ENCODE measurements at regions not wholly inside any gene's neighbourhood (a gene's known extent, or its start where the extent isn't known, plus 50 kb on each side); places are given as distances from the start of the nearest gene placed in this dataset.
"Not testable (repeated sequence)": the region's sequence is repeated elsewhere in the genome, so short reads cannot be mapped to it uniquely, and the experiment has no call there.

DNA sequence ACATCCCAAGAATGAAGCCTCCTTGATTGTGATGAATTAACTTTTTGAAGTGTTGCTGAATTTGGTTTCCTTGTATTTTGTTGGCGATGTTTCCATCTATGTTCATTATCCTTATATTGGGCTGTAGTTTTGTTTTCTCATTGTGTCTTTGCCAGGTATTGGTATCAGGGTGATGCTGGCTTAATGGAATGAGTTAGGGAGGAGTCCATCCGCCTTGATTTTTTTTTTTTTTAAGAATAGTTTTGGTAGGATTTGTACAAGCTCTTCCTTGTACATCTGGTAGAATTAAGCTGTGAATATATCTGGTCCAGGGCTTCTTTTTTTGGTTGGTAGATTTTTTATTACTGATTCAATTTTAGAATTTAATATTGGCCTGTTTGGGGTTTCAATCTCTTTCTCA lies 166.1 kb upstream of the WDFY3 start:
- Histone ChIP-seq H3K4me3 (ENCODE audit: low read depth, low read length) (no peak overlapping the region), H3K27ac (ENCODE audit: low read depth, low read length) (no peak overlapping the region), H3K4me2 (ENCODE audit: low read length) (no peak overlapping the region), H3K14ac (ENCODE audit: low read length) (no peak overlapping the region), H4K12ac (ENCODE audit: low read depth, low read length) (no peak overlapping the region), H3K79me2 (ENCODE audit: control insufficient read depth, insufficient read depth, low read length, poor library complexity) (no peaks in the 10 kb centered on the region), H3K36me3 (ENCODE audit: control insufficient read depth in 1 of 2, insufficient read depth in 2 of 2, low read length in 2 of 2) (no peaks in the 10 kb centered on the region), H3K27me3 (ENCODE audit: insufficient read depth, low read length) (no peaks in the 10 kb centered on the region), H2BK5ac (ENCODE audit: low read depth, low read length, poor library complexity) (no peak overlapping the region), H4K91ac (ENCODE audit: low read depth, low read length) (no peak overlapping the region), H3K23ac (ENCODE audit: low read length) (no peak overlapping the region), H3K4ac (ENCODE audit: low read depth, low read length) (no peak overlapping the region), H2BK12ac (ENCODE audit: low read length) (no peak overlapping the region), H3K79me1 (ENCODE audit: low read length) (no peaks in the 10 kb centered on the region), H3K9me3 (ENCODE audit: insufficient read depth, low read depth, low read length) (no peaks in the 10 kb centered on the region), H2AFZ (ENCODE audit: insufficient read depth, low read length, poor library complexity) (no peak overlapping the region), H3K9ac (ENCODE audit: low read length) (no peak overlapping the region), H2BK120ac (ENCODE audit: insufficient read depth, low read length, poor library complexity) (no peak overlapping the region), H4K8ac (ENCODE audit: low read depth, low read length) (no peak overlapping the region), H3K4me1 (ENCODE audit: control insufficient read depth in 1 of 2, insufficient read depth in 2 of 2, low read length in 2 of 2) (peaks cover 3% of the 10 kb centered on the region in 2 experiments), H3K18ac (ENCODE audit: low read length) (no peak overlapping the region), H2AK5ac (ENCODE audit: low read length) (no peak overlapping the region)
- DNase-seq = no peak
- WGBS (ENCODE audit: extremely low coverage, insufficient coverage, insufficient read length) = no CpG with 5 or more reads among the region's 2 CpGs

- H3K9me3 ChIP-seq (ENCODE audit: insufficient read depth, low read depth, low read length); H3K23ac ChIP-seq (ENCODE audit: low read length); H3K4me3 ChIP-seq (ENCODE audit: low read depth, low read length); H3K4ac ChIP-seq (ENCODE audit: low read depth, low read length); H3K27me3 ChIP-seq (ENCODE audit: insufficient read depth, low read length); H3K4me1 ChIP-seq (ENCODE audit: control insufficient read depth in 1 of 2, insufficient read depth in 2 of 2, low read length in 2 of 2); H3K4me2 ChIP-seq (ENCODE audit: low read length); H2BK12ac ChIP-seq (ENCODE audit: low read length); H3K79me2 ChIP-seq (ENCODE audit: control insufficient read depth, insufficient read depth, low read length, poor library complexity); H4K12ac ChIP-seq (ENCODE audit: low read depth, low read length); H4K91ac ChIP-seq (ENCODE audit: low read depth, low read length); H3K36me3 ChIP-seq (ENCODE audit: control insufficient read depth in 1 of 2, insufficient read depth in 2 of 2, low read length in 2 of 2); H2AK5ac ChIP-seq (ENCODE audit: low read length); H4K8ac ChIP-seq (ENCODE audit: low read depth, low read length); H2AFZ ChIP-seq (ENCODE audit: insufficient read depth, low read length, poor library complexity); H3K18ac ChIP-seq (ENCODE audit: low read length); H3K14ac ChIP-seq (ENCODE audit: low read length); H2BK5ac ChIP-seq (ENCODE audit: low read depth, low read length, poor library complexity); DNase-seq; H3K9ac ChIP-seq (ENCODE audit: low read length); H3K27ac ChIP-seq (ENCODE audit: low read depth, low read length); H2BK120ac ChIP-seq (ENCODE audit: insufficient read depth, low read length, poor library complexity); H3K79me1 ChIP-seq (ENCODE audit: low read length): not testable (repeated sequence)
- WGBS (ENCODE audit: extremely low coverage, insufficient coverage, insufficient read length) = no CpG with 5 or more reads among the region's 3 CpGs
Observed at GRCh38 chr4:85139749-85140148, 173.3 kb upstream of the WDFY3 start.

DNA sequence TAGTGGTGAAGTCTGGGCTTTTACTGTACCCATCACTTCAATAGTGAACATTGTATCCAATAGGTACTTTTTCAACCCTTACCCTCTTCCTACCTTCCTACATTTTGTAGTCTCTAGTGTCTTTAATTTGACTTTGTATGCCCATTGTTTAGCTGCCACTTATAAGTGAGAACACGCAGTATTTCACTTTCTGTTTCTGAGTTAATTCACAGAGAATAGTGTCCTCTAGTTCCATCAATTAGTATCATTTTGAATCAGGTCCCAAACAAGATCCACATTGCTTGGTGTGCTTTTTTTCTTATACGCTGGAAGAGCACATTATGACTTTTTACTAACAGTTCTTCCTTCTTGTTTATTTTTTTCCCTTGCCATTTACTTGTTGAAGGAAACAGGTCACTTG lies 176.0 kb upstream of the WDFY3 start:
- Histone ChIP-seq H3K4me3 (ENCODE audit: low read depth, low read length) (no peak overlapping the region), H3K4me1 (ENCODE audit: control insufficient read depth in 1 of 2, insufficient read depth in 2 of 2, low read length in 2 of 2) (no peaks in the 10 kb centered on the region), H3K4ac (ENCODE audit: low read depth, low read length) (no peak overlapping the region), H2AFZ (ENCODE audit: insufficient read depth, low read length, poor library complexity) (no peak overlapping the region), H4K8ac (ENCODE audit: low read depth, low read length) (no peak overlapping the region), H3K27me3 (ENCODE audit: insufficient read depth, low read length) (no peaks in the 10 kb centered on the region), H3K18ac (ENCODE audit: low read length) (no peak overlapping the region), H3K14ac (ENCODE audit: low read length) (no peak overlapping the region), H4K12ac (ENCODE audit: low read depth, low read length) (no peak overlapping the region), H3K4me2 (ENCODE audit: low read length) (no peak overlapping the region), H3K27ac (ENCODE audit: low read depth, low read length) (no peak overlapping the region), H2AK5ac (ENCODE audit: low read length) (no peak overlapping the region), H2BK5ac (ENCODE audit: low read depth, low read length, poor library complexity) (no peak overlapping the region), H3K79me1 (ENCODE audit: low read length) (no peaks in the 10 kb centered on the region), H3K36me3 (ENCODE audit: control insufficient read depth in 1 of 2, insufficient read depth in 2 of 2, low read length in 2 of 2) (no peaks in the 10 kb centered on the region), H2BK120ac (ENCODE audit: insufficient read depth, low read length, poor library complexity) (no peak overlapping the region), H3K9ac (ENCODE audit: low read length) (no peak overlapping the region), H3K9me3 (ENCODE audit: insufficient read depth, low read depth, low read length) (no peaks in the 10 kb centered on the region), H3K23ac (ENCODE audit: low read length) (no peak overlapping the region), H4K91ac (ENCODE audit: low read depth, low read length) (no peak overlapping the region), H3K79me2 (ENCODE audit: control insufficient read depth, insufficient read depth, low read length, poor library complexity) (no peaks in the 10 kb centered on the region), H2BK12ac (ENCODE audit: low read length) (no peak overlapping the region)
- no peak for DNase-seq
- no CpG with 5 or more reads among the region's 2 CpGs for WGBS (ENCODE audit: extremely low coverage, insufficient coverage, insufficient read length)

DNA sequence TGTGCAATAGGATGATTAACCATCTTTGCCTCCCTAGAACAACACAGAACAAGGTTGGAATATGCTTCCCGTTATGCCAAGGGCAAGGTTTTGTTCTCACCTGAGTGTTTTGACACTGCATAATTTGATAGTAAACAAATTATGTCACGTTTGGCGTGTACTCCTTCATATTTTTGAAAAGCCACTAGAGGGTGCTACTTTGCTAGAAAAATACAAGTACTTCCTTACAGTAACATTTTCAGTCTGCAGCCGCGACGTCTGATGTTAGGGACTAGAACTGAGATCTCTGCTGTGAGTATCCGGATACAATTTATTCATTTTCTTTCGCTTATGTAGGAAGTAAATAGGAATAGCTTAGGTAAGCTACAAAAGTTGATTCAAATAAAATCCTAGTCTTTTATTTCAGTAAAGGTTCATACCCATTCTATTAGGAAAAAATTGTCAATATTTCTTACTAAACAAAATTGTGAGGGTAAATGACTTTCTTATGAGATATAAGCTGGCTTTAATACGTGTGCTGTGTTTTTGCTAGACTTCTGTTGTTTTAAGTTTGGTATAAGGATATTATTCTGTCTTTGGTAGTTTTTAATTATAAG lies 181.1 kb upstream of the WDFY3 start:
- Histone ChIP-seq H3K27ac (ENCODE audit: low read depth, low read length) (no peak overlapping the region), H3K4me3 (ENCODE audit: low read depth, low read length) (no peak overlapping the region), H3K79me1 (ENCODE audit: low read length) (no peaks in the 10 kb centered on the region), H3K79me2 (ENCODE audit: control insufficient read depth, insufficient read depth, low read length, poor library complexity) (no peaks in the 10 kb centered on the region), H3K4me2 (ENCODE audit: low read length) (no peak overlapping the region), H2BK120ac (ENCODE audit: insufficient read depth, low read length, poor library complexity) (no peak overlapping the region), H2AFZ (ENCODE audit: insufficient read depth, low read length, poor library complexity) (no peak overlapping the region), H2AK5ac (ENCODE audit: low read length) (no peak overlapping the region), H3K23ac (ENCODE audit: low read length) (no peak overlapping the region), H2BK5ac (ENCODE audit: low read depth, low read length, poor library complexity) (no peak overlapping the region), H4K12ac (ENCODE audit: low read depth, low read length) (no peak overlapping the region), H2BK12ac (ENCODE audit: low read length) (no peak overlapping the region), H3K14ac (ENCODE audit: low read length) (no peak overlapping the region), H3K4me1 (ENCODE audit: control insufficient read depth in 1 of 2, insufficient read depth in 2 of 2, low read length in 2 of 2) (no peaks in the 10 kb centered on the region), H3K18ac (ENCODE audit: low read length) (no peak overlapping the region), H4K91ac (ENCODE audit: low read depth, low read length) (no peak overlapping the region), H3K4ac (ENCODE audit: low read depth, low read length) (no peak overlapping the region), H3K27me3 (ENCODE audit: insufficient read depth, low read length) (no peaks in the 10 kb centered on the region), H3K9ac (ENCODE audit: low read length) (no peak overlapping the region), H3K9me3 (ENCODE audit: insufficient read depth, low read depth, low read length) (no peaks in the 10 kb centered on the region), H4K8ac (ENCODE audit: low read depth, low read length) (no peak overlapping the region), H3K36me3 (ENCODE audit: control insufficient read depth in 1 of 2, insufficient read depth in 2 of 2, low read length in 2 of 2) (no peaks in the 10 kb centered on the region)
- peak; percentile 33 to 84 for DNase-seq
- no CpG with 5 or more reads among the region's 9 CpGs for WGBS (ENCODE audit: extremely low coverage, insufficient coverage, insufficient read length)

Data from trophoblast cell (in vitro differentiated cells and primary cell).